Fibroblast of villous mesenchyme (primary cell): ENCODE measurements at regions not wholly inside any gene's neighbourhood (a gene's known extent, or its start where the extent isn't known, plus 50 kb on each side); places are given as distances from the start of the nearest gene placed in this dataset.

ENCODE experiments used
- DNase-seq: peaks from one replicate; pipeline ENCODE4 v3.0.0-alpha.2; 2010; ENCODE audit warnings: low read depth
- H3K4me3 ChIP-seq: 2 replicates; pipeline ENCODE4 v1.5.1; 2011; ENCODE audit warnings: low read depth, mild to moderate bottlenecking, low read length
- CTCF ChIP-seq: IDR thresholded peaks from 2 replicates; pipeline ENCODE4 v1.5.1; 2012; ENCODE audit warnings: low read depth, mild to moderate bottlenecking, low read length; ENCODE audit not compliant: insufficient read depth

DNA sequence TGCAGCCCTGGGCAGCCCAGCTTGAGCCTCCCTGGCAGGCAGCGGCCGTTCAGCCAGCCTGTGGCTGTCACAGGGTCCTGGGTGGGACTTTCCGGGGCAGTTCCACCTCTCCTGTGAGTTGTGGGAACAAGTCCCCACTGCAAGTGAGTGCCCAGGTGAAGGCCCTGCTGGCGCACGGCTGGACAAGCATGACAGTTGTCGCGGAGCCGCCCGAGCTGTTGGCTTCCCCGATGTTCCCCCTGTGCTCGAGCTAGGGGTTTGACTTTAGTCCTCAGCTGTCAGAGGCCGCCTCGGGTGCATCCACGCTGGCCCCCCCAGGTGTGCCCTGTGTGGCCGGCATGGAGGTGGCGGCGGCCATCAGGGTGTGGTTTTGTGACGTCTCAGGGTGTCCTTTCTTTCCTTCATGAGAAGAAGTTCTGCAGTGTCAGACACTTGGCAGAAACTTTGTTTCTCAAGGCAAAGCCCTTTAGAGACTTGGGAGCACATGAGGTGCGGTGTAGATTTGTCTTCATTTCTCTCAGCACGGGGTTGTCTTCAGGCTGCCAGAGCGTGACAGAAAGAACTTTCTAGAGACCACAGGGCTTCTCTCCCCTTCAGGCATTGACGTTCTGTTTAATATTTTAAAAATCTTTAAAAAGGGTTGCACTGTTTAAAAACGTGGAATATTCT lies 69.4 kb upstream of the HGFAC start:
- TF ChIP-seq CTCF = no peak
- H3K4me3 ChIP-seq = no peak overlapping the region
- DNase-seq = no peak

DNA sequence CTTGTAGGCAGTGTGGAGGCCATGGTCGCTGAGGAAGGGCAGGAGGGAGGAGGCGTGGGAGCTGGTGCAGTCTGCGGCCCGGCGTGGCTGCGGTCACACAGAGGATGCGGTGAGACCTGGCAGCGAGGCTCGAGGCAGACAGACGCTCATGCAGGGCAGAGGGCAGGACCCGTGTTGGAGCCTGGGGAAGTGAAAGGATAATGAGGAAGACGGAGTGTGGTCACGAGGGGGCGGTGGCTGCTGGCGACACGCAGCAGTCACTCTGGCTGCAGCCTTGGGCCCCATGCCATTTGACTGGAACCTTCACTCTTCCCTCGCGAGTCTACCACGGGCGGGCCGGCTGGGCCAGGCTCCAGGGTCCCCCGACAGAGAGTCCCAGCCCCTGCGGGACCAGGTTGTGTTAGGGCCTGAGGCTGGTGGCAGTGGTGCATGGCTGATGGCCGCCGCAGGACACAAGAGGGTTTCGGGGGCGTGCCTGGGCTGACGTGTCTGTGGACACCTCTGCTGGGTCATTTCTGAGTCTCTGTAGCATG lies 68.8 kb upstream of the HGFAC start:
- no peak overlapping the region for H3K4me3 ChIP-seq
- no peak for TF ChIP-seq CTCF
- DNase-seq = no peak

DNA sequence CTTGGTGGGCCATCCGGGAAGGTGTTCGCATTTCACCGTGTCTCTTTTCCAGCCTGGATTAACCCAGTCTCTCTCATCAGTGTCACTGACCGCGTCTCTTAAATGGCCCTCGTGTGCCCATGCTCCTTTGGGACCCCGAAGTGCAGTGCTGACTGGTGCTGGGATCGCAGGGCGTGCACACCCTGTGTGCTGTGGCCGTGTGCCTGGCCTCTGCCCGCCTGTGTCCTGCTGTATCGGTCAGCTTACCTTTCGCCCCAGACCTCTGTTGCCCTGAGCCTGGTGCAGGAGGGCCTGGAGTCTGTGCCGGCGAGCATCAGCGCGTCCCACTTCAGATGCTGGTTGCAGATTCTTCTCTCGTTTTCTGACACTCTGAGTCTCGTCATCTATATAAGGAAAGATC lies 68.3 kb upstream of the HGFAC start:
- TF ChIP-seq CTCF = no peak
- DNase-seq = no peak

DNA sequence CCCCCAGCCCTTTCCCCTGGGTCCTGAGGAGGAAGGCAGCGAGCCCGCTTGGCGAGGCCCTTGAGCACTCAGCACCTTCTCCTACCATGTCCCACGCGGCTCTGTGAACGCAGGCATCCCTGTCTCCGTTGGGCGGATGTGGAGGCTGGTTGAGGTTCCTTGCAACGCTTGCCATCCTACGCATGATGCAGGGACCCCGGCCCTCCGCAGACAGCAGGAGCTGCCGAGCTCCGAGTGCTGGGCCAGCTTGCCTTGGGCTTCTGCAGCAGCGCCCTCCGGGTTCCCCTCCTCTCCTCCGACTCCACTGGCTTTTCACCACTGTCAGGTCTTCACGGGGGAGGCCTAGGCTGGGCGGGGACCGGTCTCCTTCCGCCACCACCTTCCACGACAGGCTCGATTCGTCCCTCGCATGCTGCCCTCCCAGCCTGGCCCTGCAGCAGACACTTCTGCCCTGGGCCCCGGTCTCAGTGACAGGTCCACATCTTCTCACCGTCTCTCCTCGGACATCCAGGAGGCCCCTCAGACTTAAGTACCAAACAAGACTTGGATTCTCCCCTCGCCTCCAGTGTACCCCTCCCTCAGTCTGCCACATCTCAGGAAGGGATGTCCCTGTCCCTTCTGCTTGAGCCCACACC lies 67.6 kb upstream of the HGFAC start:
- no peak for DNase-seq
- no peak overlapping the region for H3K4me3 ChIP-seq
- no peak for TF ChIP-seq CTCF

More for the DNA sequence above, 68.3 kb upstream of the HGFAC start:
- H3K4me3 ChIP-seq = no peak overlapping the region

DNA sequence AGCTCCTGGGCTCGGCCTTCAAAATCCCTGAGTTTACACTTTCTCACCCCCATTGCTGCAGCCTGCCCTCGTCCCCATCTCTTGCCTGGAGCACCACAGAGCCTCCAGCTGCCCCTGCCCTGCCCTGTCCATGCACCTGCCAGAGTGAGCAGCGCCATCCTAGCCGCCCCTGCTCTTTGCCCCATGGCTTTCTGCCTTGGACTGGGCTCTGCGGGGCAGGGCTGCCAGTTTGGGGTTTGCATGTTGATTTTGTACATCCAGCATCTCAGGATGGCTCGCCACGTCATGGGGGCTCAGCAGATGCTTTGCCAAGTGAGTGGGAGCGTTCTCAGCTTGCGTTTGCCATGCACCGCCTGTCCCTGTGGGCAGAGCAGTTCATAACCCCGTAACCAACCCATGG lies 67.1 kb upstream of the HGFAC start:
- H3K4me3 ChIP-seq = no peak overlapping the region
- DNase-seq = no peak
- TF ChIP-seq CTCF = no peak

GRCh38 chr4:3375688-3376087 lies 66.1 kb upstream of the HGFAC start:
- TF ChIP-seq CTCF = no peak
- no peak overlapping the region for H3K4me3 ChIP-seq
- DNase-seq = peak; percentile 33
